Astrocyte (in vitro differentiated cells and primary cell): ENCODE measurements at regions not wholly inside any gene's neighbourhood (a gene's known extent, or its start where the extent isn't known, plus 50 kb on each side); places are given as distances from the start of the nearest gene placed in this dataset.
A peak's percentile ranks its signal among the peaks of the same experiment; 100 is the strongest.

ENCODE experiments used
- DNase-seq: peaks from one replicate; pipeline ENCODE4 v3.0.0-alpha.2; 2010; ENCODE audit warnings: low read depth
- FAIRE-seq: peaks from 2 replicates; lab custom pipeline; 2011; peaks lifted over from hg19 to GRCh38; lab: Jason Lieb, UNC
- H2AFZ ChIP-seq: 2 replicates; pipeline ENCODE4 v1.6.0; 2012; ENCODE audit warnings: low read depth, low read length, inconsistent platforms
- H3K27ac ChIP-seq: 2 replicates; pipeline ENCODE4 v1.5.1; 2011; ENCODE audit warnings: low read depth, low read length, inconsistent platforms
- H3K27me3 ChIP-seq: 2 replicates; pipeline ENCODE4 v1.6.0; 2011; ENCODE audit warnings: low read length, inconsistent platforms; ENCODE audit not compliant: insufficient read depth
- H3K36me3 ChIP-seq: 2 replicates; pipeline ENCODE4 v1.5.1; 2011; ENCODE audit warnings: low read length, inconsistent platforms; ENCODE audit not compliant: insufficient read depth
- H3K4me1 ChIP-seq: 2 replicates; pipeline ENCODE4 v1.5.1; 2011; ENCODE audit warnings: low read length, inconsistent platforms; ENCODE audit not compliant: insufficient read depth
- H3K4me2 ChIP-seq: 2 replicates; pipeline ENCODE4 v1.6.0; 2012; ENCODE audit warnings: low read length, inconsistent platforms
- H3K4me3 ChIP-seq: 2 replicates; pipeline ENCODE4 v1.5.1; 2011; ENCODE audit warnings: low read depth, mild to moderate bottlenecking, low read length, inconsistent platforms; ENCODE audit not compliant: insufficient read depth
- H3K79me2 ChIP-seq: 2 replicates; pipeline ENCODE4 v1.6.0; 2012; ENCODE audit warnings: mild to moderate bottlenecking, low read length, inconsistent platforms; ENCODE audit not compliant: insufficient read depth
- H3K9ac ChIP-seq: 2 replicates; pipeline ENCODE4 v1.6.0; 2012; ENCODE audit warnings: mild to moderate bottlenecking, low read length, inconsistent platforms
- H3K9me3 ChIP-seq: 2 replicates; pipeline ENCODE4 v1.5.1; 2012; ENCODE audit warnings: low read depth, mild to moderate bottlenecking, low read length, inconsistent platforms; ENCODE audit not compliant: insufficient read depth
- H4K20me1 ChIP-seq: 2 replicates; pipeline ENCODE4 v1.6.0; 2012; ENCODE audit warnings: low read length, inconsistent platforms; ENCODE audit not compliant: insufficient read depth
- H3K27ac Mint-ChIP-seq: one replicate; pipeline ENCODE4 v1.8.0; 2021; ENCODE audit warnings: mild to moderate bottlenecking, mixed read lengths; ENCODE audit not compliant: unreplicated experiment
- H3K27me3 Mint-ChIP-seq: one replicate; pipeline ENCODE4 v1.8.0; 2021; ENCODE audit warnings: low read depth, mixed read lengths; ENCODE audit not compliant: unreplicated experiment
- H3K36me3 Mint-ChIP-seq: one replicate; pipeline ENCODE4 v1.8.0; 2021; ENCODE audit warnings: low read depth, mixed read lengths; ENCODE audit not compliant: unreplicated experiment
- H3K4me1 Mint-ChIP-seq: one replicate; pipeline ENCODE4 v1.8.0; 2021; ENCODE audit warnings: low read depth, mixed read lengths; ENCODE audit not compliant: unreplicated experiment
- H3K4me3 Mint-ChIP-seq: one replicate; pipeline ENCODE4 v1.8.0; 2021; ENCODE audit warnings: mild to moderate bottlenecking, moderate library complexity, mixed read lengths; ENCODE audit not compliant: unreplicated experiment
- H3K9me3 Mint-ChIP-seq: one replicate; pipeline ENCODE4 v1.8.0; 2021; ENCODE audit warnings: mild to moderate bottlenecking, mixed read lengths; ENCODE audit not compliant: unreplicated experiment
- CTCF ChIP-seq: IDR thresholded peaks from 2 replicates; pipeline ENCODE4 v1.5.1; 2011; ENCODE audit warnings: low read depth, mild to moderate bottlenecking, inconsistent platforms, low read length, moderate library complexity; ENCODE audit not compliant: insufficient read depth
- EZH2 ChIP-seq: IDR thresholded peaks from 2 replicates; pipeline ENCODE4 v1.6.1; 2012; ENCODE audit warnings: mild to moderate bottlenecking, low read length, inconsistent platforms; ENCODE audit not compliant: insufficient read depth

- Histone ChIP-seq H3K4me2 (no peak overlapping the region), H3K36me3 (no peaks in the 10 kb centered on the region), H3K4me1 (peaks cover 6% of the 10 kb centered on the region), H2AFZ (no peak overlapping the region), H3K9ac (no peak overlapping the region), H4K20me1 (no peaks in the 10 kb centered on the region), H3K9me3 (no peaks in the 10 kb centered on the region), H3K79me2 (peaks cover 3% of the 10 kb centered on the region), H3K27me3 (no peaks in the 10 kb centered on the region), H3K4me3 (no peak overlapping the region), H3K27ac (no peak overlapping the region)
- FAIRE-seq = no peak
- Mint-ChIP-seq H3K4me3 (no peak overlapping the region), H3K36me3 (no peaks in the 10 kb centered on the region), H3K27ac (no peak overlapping the region), H3K4me1 (no peaks in the 10 kb centered on the region), H3K27me3 (no peaks in the 10 kb centered on the region), H3K9me3 (no peaks in the 10 kb centered on the region)
- TF ChIP-seq CTCF (no peak), EZH2 (no peak)
- no peak for DNase-seq
Measured at GRCh38 chr10:65566906-65567305, 1358.9 kb upstream of the LRRTM3 start.

- H3K36me3 ChIP-seq = no peaks in the 10 kb centered on the region
- H3K79me2 ChIP-seq = peaks cover 3% of the 10 kb centered on the region
- no peaks in the 10 kb centered on the region for H3K9me3 Mint-ChIP-seq
- peak overlapping the region; percentile 86 for H3K9ac ChIP-seq
- peak overlapping the region; percentile 83 for H3K4me3 Mint-ChIP-seq
- FAIRE-seq (no peak), DNase-seq (peak; percentile 32)
- peak overlapping the region; percentile 86 for H3K4me3 ChIP-seq
- H3K27ac Mint-ChIP-seq = peak overlapping the region; percentile 77
- H2AFZ ChIP-seq = peak overlapping the region; percentile 99
- no peak for TF ChIP-seq EZH2
- no peak for TF ChIP-seq CTCF
- peak overlapping the region; percentile 94 for H3K4me2 ChIP-seq
- no peaks in the 10 kb centered on the region for H3K9me3 ChIP-seq
- no peaks in the 10 kb centered on the region for H3K36me3 Mint-ChIP-seq
- peaks cover 6% of the 10 kb centered on the region for H3K4me1 ChIP-seq
- peak overlapping the region; percentile 72 for H3K27ac ChIP-seq
- H3K27me3 Mint-ChIP-seq = no peaks in the 10 kb centered on the region
- no peaks in the 10 kb centered on the region for H4K20me1 ChIP-seq
- H3K27me3 ChIP-seq = no peaks in the 10 kb centered on the region
- no peaks in the 10 kb centered on the region for H3K4me1 Mint-ChIP-seq
Measured at GRCh38 chr10:65570143-65571010, 1355.5 kb upstream of the LRRTM3 start.
